ENCODE measurements at regions not wholly inside any gene's neighbourhood (a gene's known extent, or its start where the extent isn't known, plus 50 kb on each side); places are given as distances from the start of the nearest gene placed in this dataset.

GRCh38 chr18:1229634-1230033 lies 325.0 kb downstream of the ADCYAP1 start:
- Histone ChIP-seq H3K4me1 (ENCODE audit: control insufficient read depth in 4 of 4, insufficient read depth in 4 of 4, low read length in 3 of 4) (no peaks in the 10 kb centered on the region), H3K36me3 (ENCODE audit: control insufficient read depth in 4 of 4, insufficient read depth in 3 of 4, low read depth in 1 of 4, low read length in 3 of 4) (no peaks in the 10 kb centered on the region), H3K9ac (ENCODE audit: low read depth in 1 of 2, low read length in 2 of 2) (no peak overlapping the region), H3K27me3 (ENCODE audit: control insufficient read depth in 4 of 4, insufficient read depth in 4 of 4, low read length in 3 of 4) (no peaks in the 10 kb centered on the region), H3K4me3 (ENCODE audit: low read depth in 1 of 3, low read length in 3 of 3) (no peak overlapping the region), H3K27ac (ENCODE audit: low read depth in 1 of 2, low read length in 2 of 2) (no peak overlapping the region), H3K9me3 (ENCODE audit: control insufficient read depth in 4 of 4, low read length in 3 of 4) (peaks cover 4 to 20% (median 12%) of the 10 kb centered on the region in 4 donors)
- WGBS, result 87% methylated on average over 2 of the region's 2 CpGs
- TF ChIP-seq CTCF (IDR thresholded peaks at IDR 0.05; ENCODE audit: low read depth, low read length, missing input control) (no peak), GABPA (IDR thresholded peaks at IDR 0.05 in 1 of 2, conservative IDR thresholded peaks at IDR 0.05 in 1 of 2) (no peak), MAX (IDR thresholded peaks at IDR 0.05) (no peak), HNF4A (conservative IDR thresholded peaks at IDR 0.05) (no peak), JUND (IDR thresholded peaks at IDR 0.05) (no peak), RAD21 (IDR thresholded peaks at IDR 0.05) (no peak), FOXA2 (IDR thresholded peaks at IDR 0.05) (no peak), RXRA (IDR thresholded peaks at IDR 0.05) (no peak), ATF3 (IDR thresholded peaks at IDR 0.05) (no peak), EGR1 (IDR thresholded peaks at IDR 0.05; ENCODE audit: low read depth in 2 of 2) (no peak), TAF1 (conservative IDR thresholded peaks at IDR 0.05) (no peak), NR2F2 (IDR thresholded peaks at IDR 0.05) (no peak), YY1 (IDR thresholded peaks at IDR 0.05) (no peak), SP1 (IDR thresholded peaks at IDR 0.05) (no peak), FOXA1 (IDR thresholded peaks at IDR 0.05) (no peak), ZBTB33 (IDR thresholded peaks at IDR 0.05) (no peak), HNF4G (IDR thresholded peaks at IDR 0.05) (no peak)
- TF ChIP-seq, protein P1, sequence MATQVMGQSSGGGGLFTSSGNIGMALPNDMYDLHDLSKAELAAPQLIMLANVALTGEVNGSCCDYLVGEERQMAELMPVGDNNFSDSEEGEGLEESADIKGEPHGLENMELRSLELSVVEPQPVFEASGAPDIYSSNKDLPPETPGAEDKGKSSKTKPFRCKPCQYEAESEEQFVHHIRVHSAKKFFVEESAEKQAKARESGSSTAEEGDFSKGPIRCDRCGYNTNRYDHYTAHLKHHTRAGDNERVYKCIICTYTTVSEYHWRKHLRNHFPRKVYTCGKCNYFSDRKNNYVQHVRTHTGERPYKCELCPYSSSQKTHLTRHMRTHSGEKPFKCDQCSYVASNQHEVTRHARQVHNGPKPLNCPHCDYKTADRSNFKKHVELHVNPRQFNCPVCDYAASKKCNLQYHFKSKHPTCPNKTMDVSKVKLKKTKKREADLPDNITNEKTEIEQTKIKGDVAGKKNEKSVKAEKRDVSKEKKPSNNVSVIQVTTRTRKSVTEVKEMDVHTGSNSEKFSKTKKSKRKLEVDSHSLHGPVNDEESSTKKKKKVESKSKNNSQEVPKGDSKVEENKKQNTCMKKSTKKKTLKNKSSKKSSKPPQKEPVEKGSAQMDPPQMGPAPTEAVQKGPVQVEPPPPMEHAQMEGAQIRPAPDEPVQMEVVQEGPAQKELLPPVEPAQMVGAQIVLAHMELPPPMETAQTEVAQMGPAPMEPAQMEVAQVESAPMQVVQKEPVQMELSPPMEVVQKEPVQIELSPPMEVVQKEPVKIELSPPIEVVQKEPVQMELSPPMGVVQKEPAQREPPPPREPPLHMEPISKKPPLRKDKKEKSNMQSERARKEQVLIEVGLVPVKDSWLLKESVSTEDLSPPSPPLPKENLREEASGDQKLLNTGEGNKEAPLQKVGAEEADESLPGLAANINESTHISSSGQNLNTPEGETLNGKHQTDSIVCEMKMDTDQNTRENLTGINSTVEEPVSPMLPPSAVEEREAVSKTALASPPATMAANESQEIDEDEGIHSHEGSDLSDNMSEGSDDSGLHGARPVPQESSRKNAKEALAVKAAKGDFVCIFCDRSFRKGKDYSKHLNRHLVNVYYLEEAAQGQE (IDR thresholded peaks at IDR 0.05), result no peak
- DNase-seq (ENCODE audit: low spot score), result no peak
